Caco-2 (cell line): ENCODE measurements at regions not wholly inside any gene's neighbourhood (a gene's known extent, or its start where the extent isn't known, plus 50 kb on each side); places are given as distances from the start of the nearest gene placed in this dataset.

ENCODE experiments used
- BruUV-seq: library from RNA; stranded (reverse); fragments of 400-500 nt; replicated peaks from 2 replicates; lab custom pipeline; 2021; lab: Mats Ljungman, UMichigan
- CTCF ChIA-PET: fragments of 300-600 bp; sonication (Branson Sonifier 250); formaldehyde crosslinking; loops from one replicate; lab custom pipeline; 2022; ENCODE audit warnings: antibody characterized with exemption; lab: Charles Lee
- POLR2A ChIA-PET: fragments of 300-600 bp; sonication (Branson Sonifier 250); formaldehyde crosslinking; loops from one replicate; lab custom pipeline; 2022; ENCODE audit warnings: antibody characterized with exemption; lab: Charles Lee
- DNase-seq, 2 experiments: peaks; one replicate each; pipeline versions ENCODE4 v3.0.0 to v3.0.0-alpha.2; 2020 to 2022
- H3K27me3 ChIP-seq: replicated peaks from 2 replicates; pipeline ENCODE4 v1.6.0; 2011; ENCODE audit warnings: low read length; ENCODE audit not compliant: control insufficient read depth, insufficient read depth
- H3K36me3 ChIP-seq: 2 replicates; pipeline ENCODE4 v1.5.1; 2011; ENCODE audit warnings: low read length; ENCODE audit not compliant: control insufficient read depth, insufficient read depth
- H3K4me1 ChIP-seq: fragments of 250-450 bp; sonication (Bioruptor Pico); 2 replicates; pipeline ENCODE4 v1.5.1; 2020; ENCODE audit warnings: mild to moderate bottlenecking
- H3K4me3 ChIP-seq: 2 replicates; pipeline ENCODE4 v1.5.1; 2011; ENCODE audit warnings: low read depth, mild to moderate bottlenecking, control low read depth, low read length
- H3K9me3 ChIP-seq: fragments of 250-450 bp; sonication (Bioruptor Pico); 2 replicates; pipeline ENCODE4 v1.5.1; 2020; ENCODE audit warnings: mild to moderate bottlenecking, moderate library complexity
- H3K27ac Mint-ChIP-seq: one replicate; pipeline ENCODE4 v1.8.0; 2022; ENCODE audit warnings: mixed read lengths; ENCODE audit not compliant: unreplicated experiment
- H3K27me3 Mint-ChIP-seq: one replicate; pipeline ENCODE4 v1.8.0; 2022; ENCODE audit warnings: mixed read lengths; ENCODE audit not compliant: insufficient read depth, unreplicated experiment
- H3K36me3 Mint-ChIP-seq: one replicate; pipeline ENCODE4 v1.8.0; 2022; ENCODE audit warnings: mild to moderate bottlenecking, mixed read lengths; ENCODE audit not compliant: insufficient read depth, unreplicated experiment
- H3K4me1 Mint-ChIP-seq: one replicate; pipeline ENCODE4 v1.8.0; 2022; ENCODE audit warnings: low read depth, mixed read lengths; ENCODE audit not compliant: unreplicated experiment
- H3K4me3 Mint-ChIP-seq: one replicate; pipeline ENCODE4 v1.8.0; 2022; ENCODE audit warnings: mild to moderate bottlenecking, moderate library complexity, mixed read lengths; ENCODE audit not compliant: unreplicated experiment
- H3K9me3 Mint-ChIP-seq: one replicate; pipeline ENCODE4 v1.8.0; 2022; ENCODE audit warnings: mixed read lengths; ENCODE audit not compliant: unreplicated experiment
- CTCF ChIP-seq, 2 experiments: fragments of 200-600 bp in 1 of 2; IDR thresholded peaks; 1 replicate in 1 of 2; 2 replicates in 1 of 2; pipeline versions ENCODE4 v1.5.1 to v1.8.0; 2011 to 2022; ENCODE audit warnings: antibody characterized with exemption in 1 of 2, control low read depth in 1 of 2, inconsistent platforms in 1 of 2, low read depth in 1 of 2, low read length in 1 of 2, mild to moderate bottlenecking in 1 of 2, moderate library complexity in 1 of 2; ENCODE audit not compliant: insufficient read depth in 1 of 2, severe bottlenecking in 1 of 2, unreplicated experiment in 1 of 2
- intact Hi-C: fragments of 100-400 bp; cut with micrococcal nuclease; formaldehyde crosslinking; loops from one replicate; pipeline ENCODE4 v1.10.0; 2022; ENCODE audit not compliant: unreplicated experiment

- no peaks in the 10 kb centered on the region for H3K27me3 ChIP-seq
- intact Hi-C loops: no loop called here
- BruUV-seq: no TSS peak
- POLR2A ChIA-PET: no interaction called here
- H3K27ac Mint-ChIP-seq: no peak overlapping the region
- no peak overlapping the region for H3K4me3 ChIP-seq
- no peaks in the 10 kb centered on the region for H3K9me3 Mint-ChIP-seq
- H3K36me3 ChIP-seq: no peaks in the 10 kb centered on the region
- CTCF ChIA-PET: no interaction called here
- no peaks in the 10 kb centered on the region for H3K4me1 Mint-ChIP-seq
- no peak for DNase-seq
- H3K4me1 ChIP-seq: no peaks in the 10 kb centered on the region
- H3K36me3 Mint-ChIP-seq: no peaks in the 10 kb centered on the region
- H3K27me3 Mint-ChIP-seq: no peaks in the 10 kb centered on the region
- no peaks in the 10 kb centered on the region for H3K9me3 ChIP-seq
- no peak overlapping the region for H3K4me3 Mint-ChIP-seq
- no peak for TF ChIP-seq CTCF (IDR thresholded peaks at IDR 0.05; ENCODE audit: insufficient read depth in 1 of 2, low read depth in 1 of 2, low read length in 1 of 2, severe bottlenecking in 1 of 2, unreplicated experiment in 1 of 2)
These were observed 641.0 kb downstream of the PLPP3 start for GRCh38 chr1:55938376-55938850.

GRCh38 chr1:55937840-55938375, 641.5 kb downstream of the PLPP3 start:
- Histone ChIP-seq H3K4me1 (no peaks in the 10 kb centered on the region), H3K4me3 (no peak overlapping the region), H3K27me3 (no peaks in the 10 kb centered on the region), H3K36me3 (no peaks in the 10 kb centered on the region), H3K9me3 (no peaks in the 10 kb centered on the region)
- Mint-ChIP-seq H3K36me3 (no peaks in the 10 kb centered on the region), H3K27me3 (no peaks in the 10 kb centered on the region), H3K4me1 (no peaks in the 10 kb centered on the region), H3K9me3 (no peaks in the 10 kb centered on the region), H3K27ac (no peak overlapping the region), H3K4me3 (no peak overlapping the region)
- TF ChIP-seq CTCF (IDR thresholded peaks at IDR 0.05; ENCODE audit: insufficient read depth in 1 of 2, low read depth in 1 of 2, low read length in 1 of 2, severe bottlenecking in 1 of 2, unreplicated experiment in 1 of 2): no peak
- BruUV-seq: no TSS peak
- CTCF ChIA-PET: no interaction called here
- POLR2A ChIA-PET: no interaction called here
- no peak for DNase-seq
- intact Hi-C loops: no loop called here

GRCh38 chr1:55935236-55935635, 644.1 kb downstream of the PLPP3 start:
- no peaks in the 10 kb centered on the region for H3K27me3 ChIP-seq
- no peak overlapping the region for H3K4me3 ChIP-seq
- H3K9me3 ChIP-seq: no peaks in the 10 kb centered on the region
- H3K4me3 Mint-ChIP-seq: no peak overlapping the region
- no peaks in the 10 kb centered on the region for H3K4me1 ChIP-seq
- DNase-seq: no peak
- BruUV-seq: no TSS peak
- H3K27ac Mint-ChIP-seq: no peak overlapping the region
- ChIA-PET CTCF (no interaction called here), POLR2A (no interaction called here)
- no peaks in the 10 kb centered on the region for H3K36me3 Mint-ChIP-seq
- no peaks in the 10 kb centered on the region for H3K27me3 Mint-ChIP-seq
- intact Hi-C loops: no loop called here
- no peaks in the 10 kb centered on the region for H3K4me1 Mint-ChIP-seq
- TF ChIP-seq CTCF (IDR thresholded peaks at IDR 0.05; ENCODE audit: insufficient read depth in 1 of 2, low read depth in 1 of 2, low read length in 1 of 2, severe bottlenecking in 1 of 2, unreplicated experiment in 1 of 2): no peak
- no peaks in the 10 kb centered on the region for H3K36me3 ChIP-seq
- no peaks in the 10 kb centered on the region for H3K9me3 Mint-ChIP-seq
